ENCODE measurements at regions not wholly inside any gene's neighbourhood (a gene's known extent, or its start where the extent isn't known, plus 50 kb on each side); places are given as distances from the start of the nearest gene placed in this dataset.

- H2BK15ac ChIP-seq (ENCODE audit: low read length), result no peak overlapping the region
- no peaks in the 10 kb centered on the region for H3K9me3 ChIP-seq (replicated peaks in 1 of 2; ENCODE audit: control insufficient read depth in 2 of 2, insufficient read depth in 1 of 2, low read depth in 1 of 2, low read length in 2 of 2)
- DNase-seq (ENCODE audit: low spot score), result no peak
- no peak overlapping the region for H3K23ac ChIP-seq (ENCODE audit: low read depth, low read length, poor library complexity)
- H2BK120ac ChIP-seq (ENCODE audit: low read depth, low read length), result no peak overlapping the region
- H2BK5ac ChIP-seq (ENCODE audit: low read length), result no peak overlapping the region
- no peak overlapping the region for H3K14ac ChIP-seq (ENCODE audit: low read length)
- no peak overlapping the region for H2AK5ac ChIP-seq (ENCODE audit: low read depth, low read length)
- no peak overlapping the region for H3K4me2 ChIP-seq (ENCODE audit: insufficient read depth, low read length, poor library complexity, severe bottlenecking)
- no peak overlapping the region for H3K4ac ChIP-seq (ENCODE audit: low read length)
- no peak overlapping the region for H3K18ac ChIP-seq (ENCODE audit: low read length)
- no CpG with 5 or more reads among the region's 3 CpGs for WGBS, 2 donors (ENCODE audit: extremely low coverage in 2 of 2, insufficient read length in 2 of 2, insufficient replicate concordance in 1 of 2)
- no peak overlapping the region for H4K91ac ChIP-seq (ENCODE audit: low read depth, low read length, poor library complexity)
- no peak overlapping the region for H3K27ac ChIP-seq (replicated peaks; ENCODE audit: low read length)
- no peak overlapping the region for H2BK12ac ChIP-seq (ENCODE audit: low read length)
- no peak overlapping the region for H4K8ac ChIP-seq (ENCODE audit: low read depth, low read length)
- no peaks in the 10 kb centered on the region for H3K27me3 ChIP-seq (ENCODE audit: control insufficient read depth in 3 of 3, insufficient read depth in 3 of 3, low read depth in 1 of 3, low read length in 3 of 3)
- no peaks in the 10 kb centered on the region for H3K4me1 ChIP-seq (ENCODE audit: control insufficient read depth in 2 of 2, insufficient read depth in 1 of 2, low read depth in 1 of 2, low read length in 2 of 2)
- no peak overlapping the region for H3K9ac ChIP-seq (ENCODE audit: low read depth, low read length, poor library complexity)
- no peak overlapping the region for H3K4me3 ChIP-seq (ENCODE audit: low read length in 2 of 2)
- H3K79me1 ChIP-seq (ENCODE audit: low read depth, low read length), result no peaks in the 10 kb centered on the region
- no peaks in the 10 kb centered on the region for H3K36me3 ChIP-seq (replicated peaks in 1 of 2; ENCODE audit: control insufficient read depth in 2 of 2, insufficient read depth in 2 of 2, low read length in 2 of 2)
- no peak overlapping the region for H2AFZ ChIP-seq (ENCODE audit: low read length)
Measured at GRCh38 chr4:79472693-79473438, 64.8 kb upstream of the GK2 start.

GRCh38 chr4:79472036-79472435 lies 64.0 kb upstream of the GK2 start:
- H2BK120ac ChIP-seq (ENCODE audit: low read depth, low read length), result no peak overlapping the region
- H2AK5ac ChIP-seq (ENCODE audit: low read depth, low read length), result no peak overlapping the region
- H3K79me1 ChIP-seq (ENCODE audit: low read depth, low read length), result no peaks in the 10 kb centered on the region
- DNase-seq (ENCODE audit: low spot score), result no peak
- H2BK12ac ChIP-seq (ENCODE audit: low read length), result no peak overlapping the region
- H3K4me3 ChIP-seq (ENCODE audit: low read length in 2 of 2), result no peak overlapping the region
- WGBS, 2 donors (ENCODE audit: extremely low coverage in 2 of 2, insufficient read length in 2 of 2, insufficient replicate concordance in 1 of 2), result no CpG with 5 or more reads among the region's 1 CpG
- H3K9me3 ChIP-seq (replicated peaks in 1 of 2; ENCODE audit: control insufficient read depth in 2 of 2, insufficient read depth in 1 of 2, low read depth in 1 of 2, low read length in 2 of 2), result no peaks in the 10 kb centered on the region
- no peak overlapping the region for H2BK15ac ChIP-seq (ENCODE audit: low read length)
- no peaks in the 10 kb centered on the region for H3K36me3 ChIP-seq (replicated peaks in 1 of 2; ENCODE audit: control insufficient read depth in 2 of 2, insufficient read depth in 2 of 2, low read length in 2 of 2)
- H4K91ac ChIP-seq (ENCODE audit: low read depth, low read length, poor library complexity), result no peak overlapping the region
- H2AFZ ChIP-seq (ENCODE audit: low read length), result no peak overlapping the region
- no peak overlapping the region for H3K4ac ChIP-seq (ENCODE audit: low read length)
- no peak overlapping the region for H3K4me2 ChIP-seq (ENCODE audit: insufficient read depth, low read length, poor library complexity, severe bottlenecking)
- H4K8ac ChIP-seq (ENCODE audit: low read depth, low read length), result no peak overlapping the region
- H3K14ac ChIP-seq (ENCODE audit: low read length), result no peak overlapping the region
- H3K18ac ChIP-seq (ENCODE audit: low read length), result no peak overlapping the region
- no peak overlapping the region for H3K27ac ChIP-seq (replicated peaks; ENCODE audit: low read length)
- no peaks in the 10 kb centered on the region for H3K4me1 ChIP-seq (ENCODE audit: control insufficient read depth in 2 of 2, insufficient read depth in 1 of 2, low read depth in 1 of 2, low read length in 2 of 2)
- no peak overlapping the region for H3K9ac ChIP-seq (ENCODE audit: low read depth, low read length, poor library complexity)
- no peak overlapping the region for H3K23ac ChIP-seq (ENCODE audit: low read depth, low read length, poor library complexity)
- no peaks in the 10 kb centered on the region for H3K27me3 ChIP-seq (ENCODE audit: control insufficient read depth in 3 of 3, insufficient read depth in 3 of 3, low read depth in 1 of 3, low read length in 3 of 3)
- no peak overlapping the region for H2BK5ac ChIP-seq (ENCODE audit: low read length)

- H3K4me1 ChIP-seq (ENCODE audit: control insufficient read depth in 2 of 2, insufficient read depth in 1 of 2, low read depth in 1 of 2, low read length in 2 of 2), result no peaks in the 10 kb centered on the region
- no peak overlapping the region for H3K4ac ChIP-seq (ENCODE audit: low read length)
- H2BK15ac ChIP-seq (ENCODE audit: low read length), result no peak overlapping the region
- H3K14ac ChIP-seq (ENCODE audit: low read length), result no peak overlapping the region
- H4K91ac ChIP-seq (ENCODE audit: low read depth, low read length, poor library complexity), result no peak overlapping the region
- H3K4me3 ChIP-seq (ENCODE audit: low read length in 2 of 2), result no peak overlapping the region
- no peak for DNase-seq (ENCODE audit: low spot score)
- no peak overlapping the region for H2AFZ ChIP-seq (ENCODE audit: low read length)
- no peaks in the 10 kb centered on the region for H3K79me1 ChIP-seq (ENCODE audit: low read depth, low read length)
- H3K9me3 ChIP-seq (replicated peaks in 1 of 2; ENCODE audit: control insufficient read depth in 2 of 2, insufficient read depth in 1 of 2, low read depth in 1 of 2, low read length in 2 of 2), result no peaks in the 10 kb centered on the region
- no peaks in the 10 kb centered on the region for H3K27me3 ChIP-seq (ENCODE audit: control insufficient read depth in 3 of 3, insufficient read depth in 3 of 3, low read depth in 1 of 3, low read length in 3 of 3)
- no peak overlapping the region for H2BK12ac ChIP-seq (ENCODE audit: low read length)
- H3K36me3 ChIP-seq (replicated peaks in 1 of 2; ENCODE audit: control insufficient read depth in 2 of 2, insufficient read depth in 2 of 2, low read length in 2 of 2), result no peaks in the 10 kb centered on the region
- H2AK5ac ChIP-seq (ENCODE audit: low read depth, low read length), result no peak overlapping the region
- H3K27ac ChIP-seq (replicated peaks; ENCODE audit: low read length), result no peak overlapping the region
- no peak overlapping the region for H3K4me2 ChIP-seq (ENCODE audit: insufficient read depth, low read length, poor library complexity, severe bottlenecking)
- H3K23ac ChIP-seq (ENCODE audit: low read depth, low read length, poor library complexity), result no peak overlapping the region
- no peak overlapping the region for H4K8ac ChIP-seq (ENCODE audit: low read depth, low read length)
- no peak overlapping the region for H2BK5ac ChIP-seq (ENCODE audit: low read length)
- no peak overlapping the region for H2BK120ac ChIP-seq (ENCODE audit: low read depth, low read length)
- no peak overlapping the region for H3K18ac ChIP-seq (ENCODE audit: low read length)
- H3K9ac ChIP-seq (ENCODE audit: low read depth, low read length, poor library complexity), result no peak overlapping the region
Measured at GRCh38 chr4:79471309-79471708, 63.3 kb upstream of the GK2 start.

GRCh38 chr4:79467246-79467932 lies 59.4 kb upstream of the GK2 start:
- Histone ChIP-seq H2BK120ac (ENCODE audit: low read depth, low read length) (no peak overlapping the region), H2AFZ (ENCODE audit: low read length) (no peak overlapping the region), H3K9ac (ENCODE audit: low read depth, low read length, poor library complexity) (no peak overlapping the region), H3K18ac (ENCODE audit: low read length) (no peak overlapping the region), H3K4me1 (ENCODE audit: control insufficient read depth in 2 of 2, insufficient read depth in 1 of 2, low read depth in 1 of 2, low read length in 2 of 2) (no peaks in the 10 kb centered on the region), H2BK12ac (ENCODE audit: low read length) (no peak overlapping the region), H4K8ac (ENCODE audit: low read depth, low read length) (no peak overlapping the region), H3K36me3 (replicated peaks in 1 of 2; ENCODE audit: control insufficient read depth in 2 of 2, insufficient read depth in 2 of 2, low read length in 2 of 2) (no peaks in the 10 kb centered on the region), H2BK5ac (ENCODE audit: low read length) (no peak overlapping the region), H3K9me3 (replicated peaks in 1 of 2; ENCODE audit: control insufficient read depth in 2 of 2, insufficient read depth in 1 of 2, low read depth in 1 of 2, low read length in 2 of 2) (peaks cover 0 to 3% of the 10 kb centered on the region in 2 donors), H4K91ac (ENCODE audit: low read depth, low read length, poor library complexity) (no peak overlapping the region), H3K23ac (ENCODE audit: low read depth, low read length, poor library complexity) (no peak overlapping the region), H3K27me3 (ENCODE audit: control insufficient read depth in 3 of 3, insufficient read depth in 3 of 3, low read depth in 1 of 3, low read length in 3 of 3) (no peaks in the 10 kb centered on the region), H3K4me2 (ENCODE audit: insufficient read depth, low read length, poor library complexity, severe bottlenecking) (no peak overlapping the region), H2AK5ac (ENCODE audit: low read depth, low read length) (no peak overlapping the region), H3K4ac (ENCODE audit: low read length) (no peak overlapping the region), H3K4me3 (ENCODE audit: low read length in 2 of 2) (no peak overlapping the region), H2BK15ac (ENCODE audit: low read length) (no peak overlapping the region), H3K27ac (replicated peaks; ENCODE audit: low read length) (no peak overlapping the region), H3K14ac (ENCODE audit: low read length) (no peak overlapping the region), H3K79me1 (ENCODE audit: low read depth, low read length) (no peaks in the 10 kb centered on the region)
- DNase-seq (ENCODE audit: low spot score), result no peak
